ENCODE measurements at regions not wholly inside any gene's neighbourhood (a gene's known extent, or its start where the extent isn't known, plus 50 kb on each side); places are given as distances from the start of the nearest gene placed in this dataset.

DNA sequence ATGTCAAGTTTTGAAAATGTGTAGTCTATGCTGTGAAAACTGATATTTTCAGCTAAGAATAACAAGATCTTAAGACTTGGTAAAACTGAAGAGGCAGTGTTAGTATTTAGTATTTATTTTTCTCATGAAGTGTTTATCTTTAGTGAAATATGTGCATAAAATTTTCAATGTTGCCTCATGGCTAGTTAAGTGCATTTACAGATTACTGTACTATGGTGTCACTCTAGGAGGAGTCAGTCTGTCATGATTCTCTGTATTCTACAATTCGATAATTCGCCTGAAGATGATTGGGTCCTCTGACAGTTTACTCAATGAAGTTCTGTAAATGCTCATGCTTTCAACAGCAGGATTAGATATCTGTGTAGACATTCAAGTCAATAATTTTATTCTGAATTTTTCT lies 488.1 kb upstream of the GRM3 start:
- TF ChIP-seq POLR2A (IDR thresholded peaks at IDR 0.05) (no peak), POLR2AphosphoS5 (IDR thresholded peaks at IDR 0.05) (no peak)
- TF ChIP-seq, protein P1, sequence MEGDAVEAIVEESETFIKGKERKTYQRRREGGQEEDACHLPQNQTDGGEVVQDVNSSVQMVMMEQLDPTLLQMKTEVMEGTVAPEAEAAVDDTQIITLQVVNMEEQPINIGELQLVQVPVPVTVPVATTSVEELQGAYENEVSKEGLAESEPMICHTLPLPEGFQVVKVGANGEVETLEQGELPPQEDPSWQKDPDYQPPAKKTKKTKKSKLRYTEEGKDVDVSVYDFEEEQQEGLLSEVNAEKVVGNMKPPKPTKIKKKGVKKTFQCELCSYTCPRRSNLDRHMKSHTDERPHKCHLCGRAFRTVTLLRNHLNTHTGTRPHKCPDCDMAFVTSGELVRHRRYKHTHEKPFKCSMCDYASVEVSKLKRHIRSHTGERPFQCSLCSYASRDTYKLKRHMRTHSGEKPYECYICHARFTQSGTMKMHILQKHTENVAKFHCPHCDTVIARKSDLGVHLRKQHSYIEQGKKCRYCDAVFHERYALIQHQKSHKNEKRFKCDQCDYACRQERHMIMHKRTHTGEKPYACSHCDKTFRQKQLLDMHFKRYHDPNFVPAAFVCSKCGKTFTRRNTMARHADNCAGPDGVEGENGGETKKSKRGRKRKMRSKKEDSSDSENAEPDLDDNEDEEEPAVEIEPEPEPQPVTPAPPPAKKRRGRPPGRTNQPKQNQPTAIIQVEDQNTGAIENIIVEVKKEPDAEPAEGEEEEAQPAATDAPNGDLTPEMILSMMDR (IDR thresholded peaks at IDR 0.05 in 8 of 11, conservative IDR thresholded peaks at IDR 0.05 in 3 of 11) = no peak

Measured in spleen (tissue), 7 donors.